ENCODE measurements at regions not wholly inside any gene's neighbourhood (a gene's known extent, or its start where the extent isn't known, plus 50 kb on each side); places are given as distances from the start of the nearest gene placed in this dataset.

DNA sequence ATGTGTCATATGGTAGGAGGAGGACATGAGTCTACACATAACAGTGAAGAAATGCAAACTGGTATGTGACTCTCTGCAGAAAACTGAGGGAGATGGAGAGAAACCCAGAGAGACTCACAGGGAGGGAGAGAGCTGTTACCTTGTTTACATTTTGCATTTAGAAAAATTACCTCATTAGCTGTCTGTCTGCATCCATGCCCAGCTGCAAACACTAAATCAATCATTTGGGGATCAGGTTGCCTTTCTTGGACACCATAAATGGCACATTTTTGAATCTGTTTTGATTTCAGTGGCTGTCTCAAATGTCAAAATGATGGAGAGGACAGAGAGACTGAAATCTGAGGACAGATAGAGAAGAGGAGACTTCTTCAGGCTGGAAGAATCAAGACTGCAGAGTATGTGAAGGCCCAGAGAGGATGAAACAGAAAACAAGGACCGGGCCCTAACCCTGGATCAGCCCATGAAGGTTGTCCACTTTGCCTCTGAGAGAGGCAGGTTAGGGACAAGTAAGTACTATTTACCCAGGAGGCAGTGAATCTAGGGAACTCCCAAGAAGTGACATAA lies 92.2 kb downstream of the UNC5CL start:
- DNase-seq (ENCODE audit: low read depth in 2 of 3, low spot score in 2 of 3), result no peak

GRCh38 chr6:40937491-40937890 lies 101.5 kb downstream of the UNC5CL start:
- no peak for DNase-seq (ENCODE audit: low read depth in 2 of 3, low spot score in 2 of 3)

DNA sequence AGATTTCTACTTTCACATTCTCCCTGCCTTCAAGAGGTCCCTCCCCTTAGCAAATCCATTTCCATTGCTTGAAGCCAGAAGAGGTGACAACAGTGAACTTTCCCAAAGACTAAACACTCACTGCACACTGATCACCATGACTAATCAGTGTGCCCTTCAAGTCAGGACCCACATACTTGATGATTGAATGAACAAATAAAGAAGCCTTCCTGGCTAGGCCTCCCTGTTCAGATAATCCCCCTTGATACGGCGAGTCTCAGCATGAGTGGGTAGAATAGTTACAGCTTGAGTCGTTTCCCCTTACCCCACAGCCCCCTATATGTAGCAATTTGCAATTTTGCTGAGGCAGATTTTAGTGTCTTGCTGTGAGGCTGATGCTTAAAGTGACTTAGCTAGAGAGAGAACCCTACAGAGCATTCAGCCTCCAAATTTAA lies 102.2 kb downstream of the UNC5CL start:
- no peak for DNase-seq (ENCODE audit: low read depth in 2 of 3, low spot score in 2 of 3)

DNA sequence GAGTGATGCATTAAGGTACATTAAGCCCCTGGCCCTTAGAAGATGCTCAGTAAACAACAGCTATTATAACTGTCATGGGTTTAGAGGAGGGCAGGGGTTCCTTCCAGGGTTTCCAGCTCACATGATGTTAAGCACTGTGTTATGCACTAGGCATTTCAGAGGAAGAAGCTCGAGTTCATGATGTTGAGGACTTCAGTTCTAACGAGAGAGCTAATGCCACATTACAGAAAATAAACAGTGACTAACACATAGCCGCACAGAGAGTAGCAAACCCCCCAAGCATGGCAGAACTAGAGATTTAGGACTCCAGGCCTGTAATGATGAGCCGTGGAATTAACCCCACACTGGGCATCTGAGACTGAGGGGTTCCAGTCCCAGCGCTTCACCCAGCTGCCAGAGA lies 105.2 kb downstream of the UNC5CL start:
- no peak for DNase-seq (ENCODE audit: low read depth in 2 of 3, low spot score in 2 of 3)

GRCh38 chr6:40932953-40933352 lies 106.1 kb downstream of the UNC5CL start:
- DNase-seq (ENCODE audit: low read depth in 2 of 3, low spot score in 2 of 3), result no peak

GRCh38 chr6:40932366-40932765 lies 106.7 kb downstream of the UNC5CL start:
- no peak for DNase-seq (ENCODE audit: low read depth in 2 of 3, low spot score in 2 of 3)

DNA sequence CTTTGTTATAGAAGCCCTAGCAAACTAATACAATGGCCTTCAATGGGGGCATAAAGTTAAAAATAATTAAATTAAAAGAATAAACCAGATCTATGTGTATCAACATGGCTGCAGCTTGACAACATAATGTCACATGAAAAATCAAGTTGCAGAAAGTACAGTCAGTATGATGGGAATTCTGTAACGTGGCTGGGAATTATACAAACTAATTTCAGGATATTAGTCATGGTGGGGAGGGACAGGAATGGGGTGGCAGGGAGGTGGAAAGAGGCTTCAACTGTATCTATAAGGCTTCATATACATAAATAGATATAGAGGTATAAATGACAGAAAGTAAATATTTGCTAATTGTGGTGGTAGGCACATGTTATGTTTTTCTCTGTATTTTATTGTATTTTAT lies 107.1 kb downstream of the UNC5CL start:
- no peak for DNase-seq (ENCODE audit: low read depth in 2 of 3, low spot score in 2 of 3)

- no peak for DNase-seq (ENCODE audit: low read depth in 2 of 3, low spot score in 2 of 3)
These were observed 108.5 kb downstream of the UNC5CL start for GRCh38 chr6:40930555-40930954.

GRCh38 chr6:40930045-40930444 lies 109.0 kb downstream of the UNC5CL start:
- no peak for DNase-seq (ENCODE audit: low read depth in 2 of 3, low spot score in 2 of 3)

DNA sequence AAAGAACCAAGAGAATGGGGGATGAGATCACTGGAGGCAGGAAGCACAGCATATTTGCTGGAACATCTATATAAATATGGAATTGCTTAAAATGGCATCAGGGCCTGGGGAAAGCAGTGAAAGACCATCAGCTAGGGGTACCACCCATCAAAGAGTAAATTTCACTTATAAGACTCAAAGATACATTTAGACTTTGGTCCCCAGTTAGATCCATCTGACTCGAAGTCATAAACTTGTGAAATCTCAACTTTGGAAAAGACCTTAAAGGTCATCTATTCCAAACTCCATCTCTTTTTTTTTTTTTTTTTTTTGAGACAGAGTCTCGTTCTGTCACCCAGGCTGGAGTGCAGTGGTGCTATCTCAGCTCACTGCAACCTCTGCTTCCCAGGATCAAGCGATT lies 109.8 kb downstream of the UNC5CL start:
- no peak for DNase-seq (ENCODE audit: low read depth in 2 of 3, low spot score in 2 of 3)

GRCh38 chr6:40928763-40929162 lies 110.3 kb downstream of the UNC5CL start:
- no peak for DNase-seq (ENCODE audit: low read depth in 2 of 3, low spot score in 2 of 3)

DNA sequence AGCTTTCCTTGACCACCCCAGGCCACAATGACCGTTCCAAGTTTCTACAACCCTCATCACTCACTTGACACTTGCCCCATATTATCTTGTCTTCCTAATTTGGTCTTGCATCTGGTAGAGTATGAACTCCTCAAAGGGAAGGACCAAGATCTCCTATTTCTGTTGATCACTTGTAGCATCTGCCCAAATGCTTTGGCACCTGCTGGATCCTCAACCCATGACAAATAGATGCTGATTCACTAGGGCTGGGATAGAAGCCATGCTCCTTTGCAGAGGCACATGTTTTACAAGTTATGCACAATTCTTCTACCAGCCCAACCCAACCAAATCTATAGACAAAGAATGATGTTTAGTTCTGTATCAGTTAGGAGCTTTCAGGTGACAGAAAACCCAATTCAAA lies 110.7 kb downstream of the UNC5CL start:
- no peak for DNase-seq (ENCODE audit: low read depth in 2 of 3, low spot score in 2 of 3)

DNA sequence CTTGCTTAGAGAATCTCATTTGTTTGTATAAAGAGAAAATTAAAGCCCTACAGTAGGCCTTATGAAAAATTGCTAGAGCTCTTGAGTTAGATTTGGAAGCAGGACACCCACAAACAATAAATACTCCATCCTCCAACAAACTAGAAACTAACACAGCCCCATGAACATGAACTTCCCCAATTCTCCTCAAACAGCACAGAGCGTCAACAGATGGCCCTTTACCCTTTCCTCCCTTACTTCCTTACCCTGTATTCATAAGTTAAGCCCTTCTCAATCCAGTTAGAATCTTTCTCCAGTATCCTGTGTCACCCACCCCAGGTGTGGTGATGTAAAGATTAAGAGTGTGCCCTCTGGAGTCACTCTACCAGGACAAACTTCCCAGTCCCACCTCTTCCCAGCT lies 113.7 kb downstream of the UNC5CL start:
- DNase-seq (ENCODE audit: low read depth in 2 of 3, low spot score in 2 of 3), result peak in 2 of 3 donors; percentile 9 to 50

- DNase-seq (ENCODE audit: low read depth in 2 of 3, low spot score in 2 of 3), result no peak
These were observed 114.2 kb downstream of the UNC5CL start for GRCh38 chr6:40924839-40925238.

DNA sequence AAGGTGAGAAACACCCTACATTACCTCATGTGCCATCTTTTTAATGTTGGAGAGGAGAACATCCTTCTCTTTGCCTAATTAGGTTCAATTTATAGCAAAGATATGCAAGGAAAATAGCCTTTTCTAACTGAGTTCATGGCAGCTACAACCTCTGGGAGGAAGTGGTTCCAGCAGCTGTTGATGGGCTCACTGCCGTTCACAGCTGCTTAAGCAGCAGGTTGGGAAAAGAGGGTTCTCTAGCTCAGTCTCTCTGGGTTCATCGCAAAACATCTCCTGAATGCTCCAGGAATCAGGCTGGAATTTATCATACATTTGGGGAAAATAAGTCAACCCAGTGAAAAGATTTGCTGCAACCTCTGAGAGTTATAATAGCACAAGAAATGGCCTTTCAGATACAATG lies 115.1 kb downstream of the UNC5CL start:
- no peak for DNase-seq (ENCODE audit: low read depth in 2 of 3, low spot score in 2 of 3)

DNA sequence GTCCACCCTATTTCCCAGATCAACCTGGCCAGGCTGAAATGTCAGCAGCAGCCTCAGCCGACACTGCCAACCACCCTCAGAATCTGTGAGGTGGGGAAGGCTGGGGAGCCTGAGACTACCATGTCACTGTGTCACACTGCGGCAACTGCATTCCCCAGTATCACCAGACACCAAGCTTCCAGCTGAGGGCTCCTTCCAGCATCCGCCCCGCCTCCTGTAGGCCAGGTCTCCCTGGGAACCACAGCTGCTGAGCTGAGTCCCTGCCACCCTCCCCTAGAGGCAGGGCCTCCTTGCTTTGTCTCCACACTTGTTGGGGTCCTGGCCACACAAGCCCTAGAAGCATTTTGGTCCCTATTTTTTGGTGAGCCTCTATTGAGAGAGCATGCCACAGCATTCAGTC lies 115.7 kb downstream of the UNC5CL start:
- no peak for DNase-seq (ENCODE audit: low read depth in 2 of 3, low spot score in 2 of 3)

DNA sequence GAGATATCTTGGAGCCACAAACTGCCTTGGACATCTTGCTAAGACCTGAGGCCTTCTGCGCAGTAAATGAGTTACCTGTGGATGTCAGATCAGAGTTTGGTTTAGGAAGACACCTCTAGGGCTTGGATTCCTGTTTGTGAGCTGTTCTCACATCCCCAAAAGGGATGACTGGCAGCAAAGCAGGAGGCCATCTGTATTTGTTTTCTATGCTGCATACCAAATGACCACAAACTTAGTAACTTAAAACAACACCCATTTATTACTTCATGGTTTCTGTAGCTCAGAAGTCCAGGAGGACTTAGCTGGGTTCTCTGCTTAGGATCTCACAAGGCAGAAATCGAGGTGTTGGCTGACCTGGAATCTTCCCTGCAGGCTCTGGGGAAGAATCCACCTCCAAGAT lies 116.7 kb downstream of the UNC5CL start:
- no peak for DNase-seq (ENCODE audit: low read depth in 2 of 3, low spot score in 2 of 3)

GRCh38 chr6:40918040-40918651 lies 120.9 kb downstream of the UNC5CL start:
- no peak for DNase-seq (ENCODE audit: low read depth in 2 of 3, low spot score in 2 of 3)

GRCh38 chr6:40917603-40918002 lies 121.4 kb downstream of the UNC5CL start:
- DNase-seq (ENCODE audit: low read depth in 2 of 3, low spot score in 2 of 3), result peak in 1 of 3 donors; percentile 11

DNA sequence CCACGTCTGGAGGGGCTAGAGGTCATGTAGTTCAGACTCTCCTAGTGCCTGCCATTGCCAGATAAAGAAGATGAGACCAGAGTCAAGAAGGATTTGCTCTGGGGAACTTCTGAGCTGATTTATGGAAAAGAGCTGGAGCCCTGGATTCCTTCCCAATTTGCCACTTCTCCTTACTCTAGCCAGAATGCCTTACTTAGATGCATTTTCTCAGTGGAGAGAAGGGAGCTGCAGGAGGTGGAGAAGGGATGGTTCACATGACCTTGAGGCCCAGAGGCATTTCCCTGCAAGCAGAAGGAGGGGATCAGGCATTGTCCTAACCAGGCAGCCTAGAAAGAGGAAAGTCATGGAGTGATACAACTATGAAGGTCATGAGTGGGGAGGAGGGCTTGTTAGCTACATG lies 122.2 kb downstream of the UNC5CL start:
- DNase-seq (ENCODE audit: low read depth in 2 of 3, low spot score in 2 of 3), result no peak

- no peak for DNase-seq (ENCODE audit: low read depth in 2 of 3, low spot score in 2 of 3)
These were observed 123.9 kb downstream of the UNC5CL start for GRCh38 chr6:40915165-40915564.

DNA sequence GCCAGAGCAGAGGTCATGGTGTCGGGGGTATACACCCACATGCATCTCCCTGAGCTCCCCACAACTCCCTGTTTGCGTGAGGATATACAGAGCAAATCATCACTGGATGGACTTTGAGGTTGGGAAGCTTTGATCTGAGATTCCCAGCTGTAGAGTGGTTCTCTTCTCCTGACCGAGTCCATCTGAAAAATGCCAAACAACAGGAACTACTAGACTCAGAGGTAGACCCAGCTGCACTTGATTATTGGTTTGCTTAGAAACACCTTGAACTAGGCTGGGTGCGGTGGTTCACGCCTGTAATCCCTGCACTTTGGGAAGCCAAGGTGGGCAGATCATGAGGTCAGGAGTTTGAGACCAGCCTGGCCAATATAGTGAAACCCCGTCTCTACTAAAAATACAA lies 125.0 kb downstream of the UNC5CL start:
- DNase-seq (ENCODE audit: low read depth in 2 of 3, low spot score in 2 of 3), result no peak
